ENCODE measurements at regions not wholly inside any gene's neighbourhood (a gene's known extent, or its start where the extent isn't known, plus 50 kb on each side); places are given as distances from the start of the nearest gene placed in this dataset.
"Not testable (repeated sequence)": the region's sequence is repeated elsewhere in the genome, so short reads cannot be mapped to it uniquely, and the experiment has no call there.

DNA sequence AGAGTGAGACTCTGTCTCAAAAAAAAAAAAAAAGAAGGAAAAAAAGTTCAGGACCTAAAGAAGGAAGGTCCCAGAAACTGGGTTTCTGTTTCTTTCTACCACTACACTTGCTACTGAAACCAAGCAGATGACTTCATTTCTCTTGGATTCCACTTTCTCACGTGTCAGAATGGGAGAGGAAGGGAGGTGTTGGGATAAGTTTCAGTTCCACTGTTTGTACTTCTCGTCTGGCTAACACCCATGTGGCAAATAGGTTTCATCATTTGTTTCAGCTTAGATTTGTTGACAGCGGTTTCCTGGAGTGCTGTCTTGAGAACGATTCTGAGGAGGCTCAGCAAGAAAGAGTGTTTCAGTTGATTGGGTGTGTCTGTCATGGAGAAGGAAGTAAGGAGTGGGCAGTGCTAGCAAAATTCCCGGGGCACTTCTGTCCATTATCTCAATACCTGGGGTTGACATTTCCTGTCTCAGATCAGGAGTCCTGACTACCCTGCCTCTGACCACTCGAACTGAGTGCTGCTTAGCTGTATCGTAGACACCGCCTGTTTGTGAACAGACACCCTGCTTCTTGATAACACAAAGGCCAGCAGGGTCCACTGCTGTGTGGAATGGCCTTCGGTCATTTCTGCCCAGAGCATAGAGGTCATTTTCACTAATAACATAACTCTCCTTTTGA is 104.8 kb upstream of the SPDYE9 start:
- in situ Hi-C loops (cut with HindIII; ENCODE audit: low sequenced_read_pairs); DNase-seq (ENCODE audit: low read depth, low spot score); H3K4me3 ChIP-seq (ENCODE audit: low read depth, low read length): not testable (repeated sequence)

DNA sequence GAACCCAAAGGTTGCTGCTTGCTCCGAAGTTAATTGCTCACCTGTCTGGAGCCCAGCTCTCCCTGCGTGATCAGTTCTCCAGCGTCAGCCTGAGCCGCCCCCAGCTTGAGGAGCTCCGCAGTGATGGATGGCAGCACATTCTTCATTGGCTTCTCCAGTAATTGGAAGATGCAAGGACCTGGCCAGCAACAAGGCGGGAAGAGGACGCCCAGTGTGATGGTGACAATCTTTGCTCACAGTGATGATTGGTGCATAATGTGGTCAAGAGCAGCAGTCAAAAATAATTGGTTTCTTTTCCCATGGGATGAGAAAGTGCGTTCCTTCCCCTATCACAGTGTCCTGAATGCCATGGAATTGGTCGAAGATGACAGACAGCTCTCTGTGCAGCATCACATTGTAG is 102.4 kb upstream of the SPDYE9 start:
- DNase-seq (ENCODE audit: low read depth, low spot score); in situ Hi-C loops (cut with HindIII; ENCODE audit: low sequenced_read_pairs); H3K4me3 ChIP-seq (ENCODE audit: low read depth, low read length): not testable (repeated sequence)

- DNase-seq (ENCODE audit: low read depth, low spot score); in situ Hi-C loops (cut with HindIII; ENCODE audit: low sequenced_read_pairs); H3K4me3 ChIP-seq (ENCODE audit: low read depth, low read length): not testable (repeated sequence)
Observed at GRCh38 chr7:73186589-73187309, 100.9 kb upstream of the SPDYE9 start.

DNA sequence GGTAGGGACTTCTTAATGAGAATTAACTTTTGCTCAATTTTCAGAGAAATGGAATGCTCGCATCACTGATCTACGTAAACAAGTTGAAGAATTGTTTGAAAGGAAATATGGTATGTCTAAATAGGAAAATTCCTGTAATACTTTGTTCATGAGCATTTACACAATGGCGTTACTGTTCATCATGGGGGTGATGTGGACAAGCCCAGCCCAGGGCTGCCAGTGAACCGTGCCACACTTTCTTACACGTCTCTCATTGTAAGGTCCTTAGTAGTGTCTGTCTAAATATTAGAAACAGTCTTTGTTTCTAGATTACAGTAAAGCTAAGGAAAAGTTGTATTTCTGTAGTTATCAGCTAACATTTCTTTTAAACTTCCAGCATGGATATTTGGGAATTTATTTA is 91.0 kb upstream of the SPDYE9 start:
- in situ Hi-C loops (cut with HindIII; ENCODE audit: low sequenced_read_pairs); DNase-seq (ENCODE audit: low read depth, low spot score); H3K4me3 ChIP-seq (ENCODE audit: low read depth, low read length): not testable (repeated sequence)

DNA sequence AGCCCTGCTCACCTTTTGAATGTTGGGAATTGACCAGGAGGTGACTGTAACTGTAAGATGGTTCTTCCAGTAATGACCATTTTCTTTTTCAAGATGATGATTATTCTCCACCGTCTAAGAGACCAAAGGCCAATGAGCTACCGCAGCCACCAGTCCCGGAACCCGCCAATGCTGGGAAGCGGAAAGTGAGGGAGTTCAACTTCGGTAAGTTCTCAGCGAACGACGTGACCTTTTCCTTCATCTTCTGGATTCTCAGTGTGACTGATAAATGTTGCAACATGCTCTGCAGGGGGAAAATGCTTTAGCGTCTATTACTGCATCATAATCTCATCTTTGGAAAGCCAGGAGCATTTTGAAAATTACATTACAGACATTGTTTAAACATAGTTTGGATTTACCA is 89.5 kb upstream of the SPDYE9 start:
- DNase-seq (ENCODE audit: low read depth, low spot score); in situ Hi-C loops (cut with HindIII; ENCODE audit: low sequenced_read_pairs); H3K4me3 ChIP-seq (ENCODE audit: low read depth, low read length): not testable (repeated sequence)

- in situ Hi-C loops (cut with HindIII; ENCODE audit: low sequenced_read_pairs); DNase-seq (ENCODE audit: low read depth, low spot score); H3K4me3 ChIP-seq (ENCODE audit: low read depth, low read length): not testable (repeated sequence)
Observed at GRCh38 chr7:73170902-73171301, 85.1 kb upstream of the SPDYE9 start.

GRCh38 chr7:73170415-73170814 is 84.6 kb upstream of the SPDYE9 start:
- in situ Hi-C loops (cut with HindIII; ENCODE audit: low sequenced_read_pairs); H3K4me3 ChIP-seq (ENCODE audit: low read depth, low read length); DNase-seq (ENCODE audit: low read depth, low spot score): not testable (repeated sequence)

GRCh38 chr7:73166152-73166551 is 80.3 kb upstream of the SPDYE9 start:
- in situ Hi-C loops (cut with HindIII; ENCODE audit: low sequenced_read_pairs); DNase-seq (ENCODE audit: low read depth, low spot score); H3K4me3 ChIP-seq (ENCODE audit: low read depth, low read length): not testable (repeated sequence)

GRCh38 chr7:73162680-73163079 is 76.8 kb upstream of the SPDYE9 start:
- in situ Hi-C loops (cut with HindIII; ENCODE audit: low sequenced_read_pairs); H3K4me3 ChIP-seq (ENCODE audit: low read depth, low read length); DNase-seq (ENCODE audit: low read depth, low spot score): not testable (repeated sequence)

- DNase-seq (ENCODE audit: low read depth, low spot score); in situ Hi-C loops (cut with HindIII; ENCODE audit: low sequenced_read_pairs); H3K4me3 ChIP-seq (ENCODE audit: low read depth, low read length): not testable (repeated sequence)
Observed at GRCh38 chr7:73161727-73162126, 75.9 kb upstream of the SPDYE9 start.

GRCh38 chr7:73157169-73157661 is 71.4 kb upstream of the SPDYE9 start:
- DNase-seq (ENCODE audit: low read depth, low spot score); in situ Hi-C loops (cut with HindIII; ENCODE audit: low sequenced_read_pairs); H3K4me3 ChIP-seq (ENCODE audit: low read depth, low read length): not testable (repeated sequence)

DNA sequence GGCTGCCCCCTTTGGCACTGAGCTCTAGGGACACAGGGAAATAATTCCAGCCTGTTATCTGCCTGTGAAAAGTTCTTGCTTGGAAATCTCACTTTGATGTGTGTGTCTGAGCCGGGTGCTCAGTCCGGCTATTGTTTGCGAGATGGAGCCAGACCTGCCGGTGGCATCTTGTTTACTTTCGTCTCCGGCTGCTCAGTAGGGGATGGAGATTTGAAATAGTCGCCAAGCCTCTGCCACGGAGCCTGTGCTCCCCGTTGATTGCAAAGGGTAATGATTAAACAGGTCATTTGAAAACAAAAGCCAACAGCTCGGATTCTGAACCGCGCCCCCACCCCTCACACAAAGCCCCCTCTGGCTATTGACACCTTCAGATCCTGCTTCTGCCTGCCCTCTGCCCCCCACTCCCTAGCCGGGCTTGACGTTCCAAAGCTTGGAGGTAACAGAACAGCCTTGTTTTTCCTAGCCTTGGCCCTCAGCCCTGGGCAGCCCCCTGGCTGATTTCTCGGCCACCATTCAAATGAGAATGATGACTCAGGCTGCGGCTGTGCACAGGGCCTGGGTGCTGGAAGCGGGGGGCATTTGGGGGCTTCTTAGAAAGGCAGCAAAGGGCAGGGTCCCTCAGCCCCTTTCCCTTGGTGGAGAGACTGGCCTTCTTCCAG is 70.8 kb upstream of the SPDYE9 start:
- in situ Hi-C loops (cut with HindIII; ENCODE audit: low sequenced_read_pairs); DNase-seq (ENCODE audit: low read depth, low spot score): not testable (repeated sequence)
- H3K4me3 ChIP-seq (ENCODE audit: low read depth, low read length), result peak overlapping the region; percentile 29

- peak; percentile 63 for DNase-seq (ENCODE audit: low read depth, low spot score)
- in situ Hi-C loops (cut with HindIII; ENCODE audit: low sequenced_read_pairs), result not testable (repeated sequence)
Observed at GRCh38 chr7:73154586-73155038, 68.8 kb upstream of the SPDYE9 start.

GRCh38 chr7:73153921-73154585 is 68.2 kb upstream of the SPDYE9 start:
- in situ Hi-C loops (cut with HindIII; ENCODE audit: low sequenced_read_pairs); H3K4me3 ChIP-seq (ENCODE audit: low read depth, low read length); DNase-seq (ENCODE audit: low read depth, low spot score): not testable (repeated sequence)

More at GRCh38 chr7:73154586-73155038, 68.8 kb upstream of the SPDYE9 start:
- H3K4me3 ChIP-seq (ENCODE audit: low read depth, low read length), result not testable (repeated sequence)

- H3K4me3 ChIP-seq (ENCODE audit: low read depth, low read length); in situ Hi-C loops (cut with HindIII; ENCODE audit: low sequenced_read_pairs); DNase-seq (ENCODE audit: low read depth, low spot score): not testable (repeated sequence)
Observed at GRCh38 chr7:73148570-73148969, 62.7 kb upstream of the SPDYE9 start.

GRCh38 chr7:73147681-73148080 is 61.8 kb upstream of the SPDYE9 start:
- H3K4me3 ChIP-seq (ENCODE audit: low read depth, low read length); in situ Hi-C loops (cut with HindIII; ENCODE audit: low sequenced_read_pairs); DNase-seq (ENCODE audit: low read depth, low spot score): not testable (repeated sequence)

DNA sequence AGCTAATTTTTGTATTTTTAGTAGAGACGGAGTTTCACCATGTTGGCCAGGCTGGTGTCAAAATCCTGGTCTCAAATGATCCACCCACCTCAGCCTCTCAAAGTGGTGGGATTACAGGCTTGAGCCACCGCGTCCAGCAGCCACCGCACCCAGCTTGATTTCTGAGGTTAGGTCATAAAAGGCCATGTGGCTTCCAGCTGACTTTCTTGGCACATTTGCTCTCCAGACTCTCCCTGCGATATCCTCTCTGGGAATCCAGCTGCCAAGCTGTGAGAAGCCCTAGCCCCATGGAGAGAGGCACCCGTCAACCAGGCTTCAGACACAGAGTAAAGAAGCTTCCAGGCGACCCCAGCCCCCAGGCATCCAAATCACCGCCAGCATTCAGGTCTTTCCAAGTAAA is 58.2 kb upstream of the SPDYE9 start:
- DNase-seq (ENCODE audit: low read depth, low spot score); in situ Hi-C loops (cut with HindIII; ENCODE audit: low sequenced_read_pairs): not testable (repeated sequence)

More for the DNA sequence above, 58.2 kb upstream of the SPDYE9 start:
- not testable (repeated sequence) for H3K4me3 ChIP-seq (ENCODE audit: low read depth, low read length)
